Esophagus muscularis mucosa (tissue), 4 donors: ENCODE measurements at regions not wholly inside any gene's neighbourhood (a gene's known extent, or its start where the extent isn't known, plus 50 kb on each side); places are given as distances from the start of the nearest gene placed in this dataset.

Experiments used
- CTCF ChIP-seq, 3 experiments: fragments of 200-600 bp in 2 of 3; fragments of 450-650 bp in 1 of 3; sonication (generic) in 2 of 3; IDR thresholded peaks; one replicate each; pipeline ENCODE4 v1.5.1; 2017 to 2019; ENCODE audit warnings: antibody characterized with exemption in 3 of 3, mild to moderate bottlenecking in 2 of 3, moderate library complexity in 1 of 3
- EP300 ChIP-seq: sonication (generic); formaldehyde crosslinking; IDR thresholded peaks from one replicate; pipeline ENCODE4 v1.6.1; 2017; ENCODE audit warnings: antibody characterized with exemption
- POLR2A ChIP-seq: fragments of 450-650 bp; IDR thresholded peaks from one replicate; pipeline ENCODE4 v1.6.1; 2017; ENCODE audit warnings: antibody characterized with exemption, moderate library complexity, mild to moderate bottlenecking, low read depth
- POLR2AphosphoS5 ChIP-seq, 2 donors: sonication (generic); formaldehyde crosslinking; IDR thresholded peaks; one replicate each; pipeline ENCODE4 v1.6.1; 2017; ENCODE audit warnings: antibody characterized with exemption in 2 of 2

GRCh38 chr10:128629111-128630096 lies 503.2 kb upstream of the MKI67 start:
- no peak for TF ChIP-seq POLR2A
- no peak for TF ChIP-seq CTCF (IDR thresholded peaks at IDR 0.05)
- TF ChIP-seq POLR2AphosphoS5 (IDR thresholded peaks at IDR 0.05) = no peak
- TF ChIP-seq EP300 = no peak
